ENCODE measurements at regions not wholly inside any gene's neighbourhood (a gene's known extent, or its start where the extent isn't known, plus 50 kb on each side); places are given as distances from the start of the nearest gene placed in this dataset.

DNA sequence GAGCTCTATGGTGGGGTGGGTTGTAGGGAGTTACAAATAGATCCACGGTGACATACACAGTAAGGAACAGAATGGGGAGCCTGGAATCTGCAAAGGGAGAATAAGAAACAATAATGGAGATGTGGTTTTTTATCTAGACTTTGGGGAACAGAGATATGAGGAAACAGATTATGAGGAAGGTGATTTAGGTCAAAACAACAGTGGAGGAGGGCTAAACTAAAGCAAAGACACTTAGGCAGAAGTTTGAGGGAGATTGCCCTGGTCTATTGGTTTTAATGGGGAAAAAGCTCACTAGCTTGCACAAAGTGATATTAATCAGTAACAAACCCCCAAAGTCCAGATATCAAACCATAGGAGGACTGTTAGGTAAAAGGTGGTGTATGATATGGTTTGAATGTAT lies 144.5 kb upstream of the DYRK2 start:
- TF ChIP-seq, protein P1, sequence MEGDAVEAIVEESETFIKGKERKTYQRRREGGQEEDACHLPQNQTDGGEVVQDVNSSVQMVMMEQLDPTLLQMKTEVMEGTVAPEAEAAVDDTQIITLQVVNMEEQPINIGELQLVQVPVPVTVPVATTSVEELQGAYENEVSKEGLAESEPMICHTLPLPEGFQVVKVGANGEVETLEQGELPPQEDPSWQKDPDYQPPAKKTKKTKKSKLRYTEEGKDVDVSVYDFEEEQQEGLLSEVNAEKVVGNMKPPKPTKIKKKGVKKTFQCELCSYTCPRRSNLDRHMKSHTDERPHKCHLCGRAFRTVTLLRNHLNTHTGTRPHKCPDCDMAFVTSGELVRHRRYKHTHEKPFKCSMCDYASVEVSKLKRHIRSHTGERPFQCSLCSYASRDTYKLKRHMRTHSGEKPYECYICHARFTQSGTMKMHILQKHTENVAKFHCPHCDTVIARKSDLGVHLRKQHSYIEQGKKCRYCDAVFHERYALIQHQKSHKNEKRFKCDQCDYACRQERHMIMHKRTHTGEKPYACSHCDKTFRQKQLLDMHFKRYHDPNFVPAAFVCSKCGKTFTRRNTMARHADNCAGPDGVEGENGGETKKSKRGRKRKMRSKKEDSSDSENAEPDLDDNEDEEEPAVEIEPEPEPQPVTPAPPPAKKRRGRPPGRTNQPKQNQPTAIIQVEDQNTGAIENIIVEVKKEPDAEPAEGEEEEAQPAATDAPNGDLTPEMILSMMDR (IDR thresholded peaks at IDR 0.05 in 2 of 3, conservative IDR thresholded peaks at IDR 0.05 in 1 of 3; ENCODE audit: borderline replicate concordance in 1 of 3, insufficient read depth in 1 of 3, low read depth in 2 of 3, low read length in 2 of 3): no peak
- no peak for TF ChIP-seq CEBPB (IDR thresholded peaks at IDR 0.05; ENCODE audit: low read depth)
- TF ChIP-seq POLR2AphosphoS5 (IDR thresholded peaks at IDR 0.05; ENCODE audit: low read depth, low read length): no peak
- no peak for TF ChIP-seq POLR2A (IDR thresholded peaks at IDR 0.05; ENCODE audit: borderline replicate concordance, extremely low read depth, insufficient read depth, insufficient read length)
- TF ChIP-seq ELF1 (IDR thresholded peaks at IDR 0.05; ENCODE audit: borderline replicate concordance, low read depth): no peak
- no peak for TF ChIP-seq SRF (IDR thresholded peaks at IDR 0.05; ENCODE audit: low read depth)
- no peak for TF ChIP-seq EZH2 (IDR thresholded peaks at IDR 0.05)
- no peak for TF ChIP-seq RAD21 (IDR thresholded peaks at IDR 0.05; ENCODE audit: low read depth)
- TF ChIP-seq ZNF274 (IDR thresholded peaks at IDR 0.05; ENCODE audit: low read depth, low read length): no peak
- TF ChIP-seq, protein P2, sequence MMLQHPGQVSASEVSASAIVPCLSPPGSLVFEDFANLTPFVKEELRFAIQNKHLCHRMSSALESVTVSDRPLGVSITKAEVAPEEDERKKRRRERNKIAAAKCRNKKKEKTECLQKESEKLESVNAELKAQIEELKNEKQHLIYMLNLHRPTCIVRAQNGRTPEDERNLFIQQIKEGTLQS (IDR thresholded peaks at IDR 0.05): no peak
- TF ChIP-seq, protein P3, sequence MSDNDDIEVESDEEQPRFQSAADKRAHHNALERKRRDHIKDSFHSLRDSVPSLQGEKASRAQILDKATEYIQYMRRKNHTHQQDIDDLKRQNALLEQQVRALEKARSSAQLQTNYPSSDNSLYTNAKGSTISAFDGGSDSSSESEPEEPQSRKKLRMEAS (IDR thresholded peaks at IDR 0.05): no peak
- no peak for TF ChIP-seq YY1 (IDR thresholded peaks at IDR 0.05; ENCODE audit: extremely low read depth, insufficient replicate concordance, low read depth, low read length)
